Astrocyte of the spinal cord (primary cell): ENCODE measurements at regions not wholly inside any gene's neighbourhood (a gene's known extent, or its start where the extent isn't known, plus 50 kb on each side); places are given as distances from the start of the nearest gene placed in this dataset.

Experiments
- DNase-seq: peaks from one replicate; pipeline ENCODE4 v3.0.0; 2011; ENCODE audit warnings: low read depth, low spot score
- H3K4me3 ChIP-seq: 2 replicates; pipeline ENCODE4 v1.5.1; 2011; ENCODE audit warnings: low read depth, mild to moderate bottlenecking, low read length, moderate library complexity
- in situ Hi-C: cut with HindIII; loops from 2 replicates; pipeline ENCODE4 v1.10.0; 2017; ENCODE audit warnings: low sequenced_read_pairs
- TF ChIP-seq, protein P1 (sequence below): IDR thresholded peaks from 2 replicates; pipeline ENCODE4 v1.5.1; 2012; ENCODE audit warnings: low read depth, mild to moderate bottlenecking, low read length, inconsistent platforms

DNA sequence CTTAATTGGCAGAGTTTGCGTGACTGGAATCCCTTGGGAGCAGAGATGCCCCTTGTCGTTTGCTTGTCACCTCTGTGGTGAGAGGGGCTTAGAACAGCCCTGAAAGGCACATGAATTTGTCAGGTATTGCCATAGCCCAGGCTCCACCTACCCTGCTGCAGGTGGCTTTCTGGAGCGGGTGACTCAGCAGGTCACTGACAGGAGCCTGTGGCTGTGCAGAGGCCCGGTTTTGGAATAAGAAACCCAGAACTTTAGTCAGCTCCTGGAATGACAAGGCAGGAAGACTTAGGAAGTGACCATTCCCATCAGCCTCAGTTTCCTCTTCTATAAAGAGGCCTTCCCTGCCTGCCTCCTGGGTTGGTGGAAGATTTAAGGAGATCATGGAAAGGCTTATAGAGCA is 539.7 kb downstream of the INSC start:
- TF ChIP-seq, protein P1, sequence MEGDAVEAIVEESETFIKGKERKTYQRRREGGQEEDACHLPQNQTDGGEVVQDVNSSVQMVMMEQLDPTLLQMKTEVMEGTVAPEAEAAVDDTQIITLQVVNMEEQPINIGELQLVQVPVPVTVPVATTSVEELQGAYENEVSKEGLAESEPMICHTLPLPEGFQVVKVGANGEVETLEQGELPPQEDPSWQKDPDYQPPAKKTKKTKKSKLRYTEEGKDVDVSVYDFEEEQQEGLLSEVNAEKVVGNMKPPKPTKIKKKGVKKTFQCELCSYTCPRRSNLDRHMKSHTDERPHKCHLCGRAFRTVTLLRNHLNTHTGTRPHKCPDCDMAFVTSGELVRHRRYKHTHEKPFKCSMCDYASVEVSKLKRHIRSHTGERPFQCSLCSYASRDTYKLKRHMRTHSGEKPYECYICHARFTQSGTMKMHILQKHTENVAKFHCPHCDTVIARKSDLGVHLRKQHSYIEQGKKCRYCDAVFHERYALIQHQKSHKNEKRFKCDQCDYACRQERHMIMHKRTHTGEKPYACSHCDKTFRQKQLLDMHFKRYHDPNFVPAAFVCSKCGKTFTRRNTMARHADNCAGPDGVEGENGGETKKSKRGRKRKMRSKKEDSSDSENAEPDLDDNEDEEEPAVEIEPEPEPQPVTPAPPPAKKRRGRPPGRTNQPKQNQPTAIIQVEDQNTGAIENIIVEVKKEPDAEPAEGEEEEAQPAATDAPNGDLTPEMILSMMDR = no peak
- in situ Hi-C loops = no loop called here
- H3K4me3 ChIP-seq = no peak overlapping the region

DNA sequence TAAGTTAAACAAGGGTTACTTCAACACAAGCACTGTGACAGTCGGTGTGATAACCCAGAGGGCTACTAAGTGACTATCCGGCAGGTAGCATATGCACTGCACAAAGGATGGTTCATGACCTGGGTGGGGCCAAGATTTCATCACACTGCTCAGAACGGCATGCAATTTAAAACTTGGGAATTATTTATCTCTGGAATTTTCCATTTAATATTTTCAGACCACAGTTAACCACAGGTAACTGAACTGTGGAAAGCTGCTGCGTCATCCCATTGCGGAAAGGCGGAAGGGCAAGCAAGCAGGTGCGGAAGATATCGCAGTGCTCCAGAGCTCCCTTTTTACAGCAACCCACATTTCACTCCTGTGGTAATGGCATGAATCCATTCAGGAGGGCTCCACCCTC is 540.8 kb downstream of the INSC start:
- DNase-seq = no peak
- TF ChIP-seq, protein P1 = no peak
- in situ Hi-C loops = no loop called here
- H3K4me3 ChIP-seq = no peak overlapping the region

More for the DNA sequence above, 539.7 kb downstream of the INSC start:
- DNase-seq = no peak

DNA sequence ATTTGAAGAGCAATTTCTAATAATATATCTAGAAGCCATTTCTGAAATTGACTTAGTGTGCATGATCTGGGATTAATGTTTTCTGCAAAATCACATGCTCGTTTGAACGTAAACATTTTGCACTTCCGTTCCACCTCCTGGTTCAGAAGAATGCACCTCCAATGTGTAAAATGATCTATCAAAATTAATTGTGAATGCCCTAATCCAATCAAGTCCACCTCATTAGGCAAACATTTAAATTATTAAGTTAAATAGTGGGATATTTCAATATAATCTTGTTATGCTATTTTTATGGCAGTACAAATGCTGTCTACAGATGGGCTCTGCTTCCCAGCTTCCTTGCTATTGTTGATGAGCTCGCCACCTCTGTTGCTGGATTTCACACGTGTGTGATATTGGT is 542.5 kb downstream of the INSC start:
- TF ChIP-seq, protein P1 = no peak
- in situ Hi-C loops = no loop called here
- H3K4me3 ChIP-seq = no peak overlapping the region
- no peak for DNase-seq

DNA sequence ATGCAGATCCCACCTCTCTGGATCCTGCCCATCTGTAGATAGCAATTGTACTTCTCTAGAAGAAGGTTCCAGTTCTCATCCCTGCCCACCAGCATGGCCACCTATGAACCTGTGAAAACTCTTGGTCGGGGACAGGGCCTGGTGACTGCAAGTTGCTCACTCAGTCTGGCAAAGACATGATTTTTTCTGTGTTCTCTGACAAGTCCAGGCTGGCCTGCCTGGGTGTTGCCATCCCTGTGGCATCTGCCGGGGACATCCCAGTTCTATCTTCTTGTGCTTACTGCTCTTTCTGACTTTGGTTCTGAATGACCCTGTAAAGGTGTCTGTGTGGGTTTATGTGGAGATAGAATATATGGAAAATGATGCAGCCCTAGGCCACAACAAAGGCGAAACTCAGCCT is 545.8 kb downstream of the INSC start:
- DNase-seq = no peak
- TF ChIP-seq, protein P1 = no peak
- in situ Hi-C loops = no loop called here
- no peak overlapping the region for H3K4me3 ChIP-seq

DNA sequence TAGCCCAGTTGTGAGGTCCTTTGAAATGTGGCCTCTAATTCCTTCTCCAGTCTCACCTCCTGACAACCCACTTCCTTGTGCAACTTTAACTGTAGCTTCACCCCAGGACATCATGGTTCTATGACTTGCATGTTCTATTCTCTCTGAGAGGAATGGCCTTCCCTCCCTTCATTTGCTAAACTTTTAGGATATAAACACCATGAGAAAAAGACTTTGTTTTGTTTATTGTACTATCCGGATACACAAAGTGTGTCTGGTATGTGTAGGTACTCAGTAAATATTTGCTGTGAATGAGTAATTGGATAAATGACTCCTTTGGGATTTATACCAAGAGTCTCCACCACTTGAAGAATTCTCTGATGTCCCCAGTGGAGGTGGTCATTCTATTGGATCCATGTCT is 547.6 kb downstream of the INSC start:
- no peak overlapping the region for H3K4me3 ChIP-seq
- TF ChIP-seq, protein P1 = no peak
- in situ Hi-C loops = no loop called here
- no peak for DNase-seq

DNA sequence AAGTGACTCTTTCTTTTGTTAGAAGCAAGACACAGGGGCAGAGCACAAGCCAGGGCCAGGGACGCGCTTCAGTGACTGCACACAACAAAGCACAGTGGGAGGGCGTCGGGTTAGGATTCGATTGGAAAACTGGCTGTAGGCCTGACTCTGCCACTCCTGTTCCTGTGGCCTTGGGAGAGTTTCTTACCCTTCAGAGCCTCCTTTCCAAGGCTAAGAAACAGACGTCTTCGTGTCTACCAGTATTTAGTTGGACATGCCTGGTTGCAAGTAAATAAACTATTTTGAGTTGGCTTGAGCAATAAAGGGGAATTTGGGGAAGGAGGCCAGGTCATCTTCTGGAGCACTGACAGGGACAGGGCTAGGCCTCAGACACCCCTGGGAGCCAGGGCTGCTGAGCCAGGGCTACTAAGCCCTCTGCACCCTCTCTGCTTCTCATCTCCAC is 549.1 kb downstream of the INSC start:
- no peak overlapping the region for H3K4me3 ChIP-seq
- in situ Hi-C loops = no loop called here
- DNase-seq = no peak
- TF ChIP-seq, protein P1 = no peak

DNA sequence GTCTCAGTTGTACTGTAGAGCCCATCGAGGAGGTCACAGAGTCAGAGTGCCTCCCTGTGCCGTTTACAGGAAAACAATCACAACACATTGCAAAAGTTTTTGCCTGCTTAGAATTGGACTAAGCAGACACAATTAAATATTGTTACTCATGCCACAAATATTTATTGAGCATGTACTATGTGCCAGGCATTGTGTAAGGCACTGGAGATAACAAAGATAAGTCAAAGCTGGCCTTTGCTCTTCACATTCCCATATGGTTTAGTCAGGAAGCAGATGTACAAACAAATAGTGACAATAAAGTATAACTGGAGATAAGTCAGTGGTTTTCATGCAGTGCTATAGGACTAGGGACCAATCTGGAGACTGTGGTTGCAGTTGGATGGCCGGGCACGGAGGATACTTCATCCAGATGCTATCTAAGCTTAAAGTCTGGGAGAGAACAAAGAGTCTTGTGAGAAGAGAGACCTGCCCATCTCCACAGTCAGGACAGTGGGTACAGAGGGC is 550.7 kb downstream of the INSC start:
- in situ Hi-C loops = no loop called here
- no peak overlapping the region for H3K4me3 ChIP-seq
- TF ChIP-seq, protein P1 = no peak
- no peak for DNase-seq
